IMR-90 (cell line): ENCODE measurements at regions not wholly inside any gene's neighbourhood (a gene's known extent, or its start where the extent isn't known, plus 50 kb on each side); places are given as distances from the start of the nearest gene placed in this dataset.

Experiments
- ATAC-seq: fragments of 200-7000 bp; cut with Tn5 transposase; 2 replicates; pipeline ENCODE4 v1.9.1; 2020; ENCODE audit warnings: low read depth, mild to moderate bottlenecking, moderate library complexity
- BruUV-seq: library from RNA; stranded (reverse); fragments of 400-500 nt; replicated peaks from 2 replicates; lab custom pipeline; 2021; lab: Mats Ljungman, UMichigan
- CTCF ChIA-PET: fragments of 300-600 bp; formaldehyde crosslinking; extraction: SDS; loops from one replicate; lab custom pipeline; 2021; ENCODE audit warnings: antibody characterized with exemption; lab: Yijun Ruan, JAX
- POLR2A ChIA-PET: fragments of 300-600 bp; sonication (Branson Sonifier 250); formaldehyde crosslinking; loops from one replicate; lab custom pipeline; 2022; ENCODE audit warnings: antibody characterized with exemption; ENCODE audit not compliant: unreplicated experiment; lab: Charles Lee
- DNase-seq: peaks from one replicate; pipeline ENCODE4 v3.0.0; 2013
- H2AFZ ChIP-seq: replicated peaks from 2 replicates; pipeline ENCODE3; 2013; ENCODE audit warnings: low read length, mild to moderate bottlenecking; ENCODE audit not compliant: poor library complexity
- H2AK5ac ChIP-seq: 2 replicates; pipeline ENCODE4 v1.6.1; 2013; ENCODE audit warnings: low read depth, low read length, inconsistent platforms
- H2AK9ac ChIP-seq: replicated peaks from 2 replicates; pipeline ENCODE3; 2013; ENCODE audit warnings: mild to moderate bottlenecking, low read depth, low read length, moderate library complexity; ENCODE audit not compliant: poor library complexity
- H2BK120ac ChIP-seq: 2 replicates; pipeline ENCODE4 v1.6.1; 2013; ENCODE audit warnings: low read depth, low read length, inconsistent platforms
- H2BK15ac ChIP-seq: 3 replicates; pipeline ENCODE4 v1.6.1; 2013; ENCODE audit warnings: low read depth, low read length, inconsistent platforms
- H2BK20ac ChIP-seq: 2 replicates; pipeline ENCODE4 v1.6.1; 2013; ENCODE audit warnings: low read depth, mild to moderate bottlenecking, inconsistent platforms, low read length, moderate library complexity
- H2BK5ac ChIP-seq: 2 replicates; pipeline ENCODE4 v1.6.1; 2013; ENCODE audit warnings: mild to moderate bottlenecking, low read depth, low read length, inconsistent platforms; ENCODE audit not compliant: poor library complexity, severe bottlenecking
- H3K14ac ChIP-seq: replicated peaks from 2 replicates; pipeline ENCODE4 v1.6.1; 2013; ENCODE audit warnings: low read depth, low read length, inconsistent platforms
- H3K18ac ChIP-seq: 2 replicates; pipeline ENCODE4 v1.6.1; 2013; ENCODE audit warnings: low read depth, low read length, control low read depth
- H3K23ac ChIP-seq: 2 replicates; pipeline ENCODE4 v1.6.1; 2013; ENCODE audit warnings: low read depth, low read length, inconsistent platforms
- H3K27ac ChIP-seq: 2 replicates; pipeline ENCODE4 v1.5.1; 2013; ENCODE audit warnings: mild to moderate bottlenecking, control low read depth, low read length; ENCODE audit not compliant: insufficient read depth
- H3K27me3 ChIP-seq: 2 replicates; pipeline ENCODE4 v1.6.1; 2013; ENCODE audit warnings: low read length; ENCODE audit not compliant: control insufficient read depth, insufficient read depth
- H3K36me3 ChIP-seq: 2 replicates; pipeline ENCODE4 v1.6.1; 2013; ENCODE audit warnings: low read length, mixed read lengths; ENCODE audit not compliant: control insufficient read depth, insufficient read depth
- H3K4ac ChIP-seq: 2 replicates; pipeline ENCODE4 v1.6.1; 2013; ENCODE audit warnings: low read depth, low read length, inconsistent platforms
- H3K4me1 ChIP-seq: 2 replicates; pipeline ENCODE4 v1.6.1; 2013; ENCODE audit warnings: low read length, mixed read lengths; ENCODE audit not compliant: control insufficient read depth, insufficient read depth
- H3K4me2 ChIP-seq: 2 replicates; pipeline ENCODE4 v1.6.1; 2013; ENCODE audit warnings: low read depth, mild to moderate bottlenecking, control low read depth, low read length, moderate library complexity
- H3K4me3 ChIP-seq: 2 replicates; pipeline ENCODE4 v1.5.1; 2013; ENCODE audit warnings: low read depth, mild to moderate bottlenecking, control low read depth, low read length, moderate library complexity; ENCODE audit not compliant: insufficient read depth
- H3K56ac ChIP-seq: 2 replicates; pipeline ENCODE4 v1.6.1; 2013; ENCODE audit warnings: low read length, inconsistent platforms; ENCODE audit not compliant: insufficient read depth; ENCODE audit errors: extremely low read depth
- H3K79me1 ChIP-seq, 2 experiments: 2 replicates each; pipeline ENCODE4 v1.6.1; 2013; ENCODE audit warnings: low read length in 2 of 2, inconsistent platforms in 1 of 2, low read depth in 1 of 2
- H3K9ac ChIP-seq: 2 replicates; pipeline ENCODE4 v1.6.1; 2013; ENCODE audit warnings: low read depth, low read length, control low read depth
- H3K9me1 ChIP-seq: 2 replicates; pipeline ENCODE4 v1.6.1; 2013; ENCODE audit warnings: low read length, inconsistent platforms; ENCODE audit not compliant: insufficient read depth
- H3K9me3 ChIP-seq: 2 replicates; pipeline ENCODE4 v1.6.1; 2013; ENCODE audit warnings: low read length; ENCODE audit not compliant: control insufficient read depth, insufficient read depth
- H4K20me1 ChIP-seq: 2 replicates; pipeline ENCODE4 v1.6.1; 2013; ENCODE audit warnings: low read length, inconsistent platforms; ENCODE audit not compliant: insufficient read depth
- H4K5ac ChIP-seq: 2 replicates; pipeline ENCODE4 v1.6.1; 2013; ENCODE audit warnings: mild to moderate bottlenecking, low read depth, low read length, control low read depth
- H4K8ac ChIP-seq, 2 experiments: 2 replicates each; pipeline ENCODE4 v1.6.1; 2013; ENCODE audit warnings: low read depth in 2 of 2, low read length in 2 of 2, control low read depth in 1 of 2, inconsistent platforms in 1 of 2
- H4K91ac ChIP-seq: 2 replicates; pipeline ENCODE4 v1.6.1; 2013; ENCODE audit warnings: low read depth, low read length, inconsistent platforms; ENCODE audit not compliant: insufficient read depth
- BHLHE40 ChIP-seq: fragments of 150-350 bp; IDR thresholded peaks from 2 replicates; pipeline ENCODE4 v1.6.1; 2016; ENCODE audit warnings: mild to moderate bottlenecking, low read depth, low read length
- CHD1 ChIP-seq: IDR thresholded peaks from 2 replicates; pipeline ENCODE4 v1.6.1; 2012; ENCODE audit warnings: low read depth, low read length, improper control_type of control experiment
- MAFK ChIP-seq: IDR thresholded peaks from 2 replicates; pipeline ENCODE4 v1.6.1; 2012; ENCODE audit warnings: low read depth, low read length, improper control_type of control experiment
- MXI1 ChIP-seq: IDR thresholded peaks from 2 replicates; pipeline ENCODE4 v1.6.1; 2012; ENCODE audit warnings: low read depth, mild to moderate bottlenecking, low read length, moderate library complexity, borderline replicate concordance
- NFE2L2 ChIP-seq: fragments of 150-350 bp; IDR thresholded peaks from 2 replicates; pipeline ENCODE4 v1.6.1; 2016; ENCODE audit warnings: low read depth, mild to moderate bottlenecking, low read length
- RCOR1 ChIP-seq: IDR thresholded peaks from 2 replicates; pipeline ENCODE4 v1.6.1; 2012; ENCODE audit warnings: mild to moderate bottlenecking, low read length, improper control_type of control experiment; ENCODE audit not compliant: insufficient replicate concordance
- RFX5 ChIP-seq: IDR thresholded peaks from 2 replicates; pipeline ENCODE4 v1.8.0; 2012; ENCODE audit warnings: low read depth, mild to moderate bottlenecking, low read length, moderate library complexity
- SMC3 ChIP-seq: fragments of 150-350 bp; IDR thresholded peaks from 2 replicates; pipeline ENCODE4 v1.6.1; 2016; ENCODE audit warnings: low read depth, mild to moderate bottlenecking, antibody characterized with exemption, low read length, moderate library complexity
- WGBS, 2 experiments: methylation state at CpG; one replicate each; pipeline versions ENCODE4 v1.1.5 to v1.1.7; 2013; ENCODE audit warnings: missing lambda C conversion rate in 2 of 2; ENCODE audit not compliant: insufficient read length in 1 of 2; ENCODE audit errors: extremely low coverage in 2 of 2; 5-methylcytosine and 5-hydroxymethylcytosine counted together
- dilution Hi-C: fragments of 300-500 bp; cut with HindIII; formaldehyde crosslinking; loops from one replicate; pipeline ENCODE4 v1.14.3; 2018; ENCODE audit warnings: low sequenced_read_pairs; ENCODE audit not compliant: unreplicated experiment
- in situ Hi-C: fragments of 300-500 bp; cut with MboI; formaldehyde crosslinking; loops from 3 replicates; pipeline ENCODE4 v1.14.3; 2019; ENCODE audit warnings: low sequenced_read_pairs, inconsistent platforms, mixed read lengths
- intact Hi-C: fragments of 100-400 bp; cut with micrococcal nuclease; formaldehyde crosslinking; loops from 2 replicates; pipeline ENCODE4 v1.10.0; 2022
- TF ChIP-seq, protein P1 (sequence below): conservative IDR thresholded peaks from 2 replicates; pipeline ENCODE4 v1.5.1; 2012; ENCODE audit warnings: mild to moderate bottlenecking, low read depth, low read length, improper control_type of control experiment

DNA sequence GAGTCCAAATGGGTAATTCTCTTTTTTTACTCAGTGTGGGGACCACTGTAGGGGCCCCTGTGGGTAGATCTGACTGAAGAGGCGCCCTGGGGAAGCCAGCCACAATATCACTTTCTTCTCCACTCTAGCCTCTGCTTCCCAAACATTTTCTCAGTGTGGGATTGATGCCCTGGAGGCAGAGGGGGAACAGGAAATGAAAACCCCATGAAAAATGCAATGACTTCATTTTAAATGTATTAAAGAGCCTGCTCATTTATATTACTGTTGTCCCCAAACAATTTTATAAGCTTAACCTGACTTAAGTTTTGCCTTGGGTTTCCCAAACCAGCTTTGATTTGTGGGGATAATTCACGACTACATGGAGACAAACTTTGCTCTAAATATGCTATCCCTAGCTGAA lies 181.9 kb downstream of the C1orf94 start:
- Histone ChIP-seq H3K23ac (no peak overlapping the region), H2AK5ac (no peak overlapping the region), H4K20me1 (no peaks in the 10 kb centered on the region), H3K14ac (no peak overlapping the region), H3K18ac (no peak overlapping the region), H3K27me3 (no peaks in the 10 kb centered on the region), H3K36me3 (no peaks in the 10 kb centered on the region), H3K4me2 (no peak overlapping the region), H3K4me1 (no peaks in the 10 kb centered on the region), H3K27ac (no peak overlapping the region), H2BK15ac (no peak overlapping the region), H2AFZ (no peak overlapping the region), H3K4ac (no peak overlapping the region), H3K9me3 (peaks cover 29% of the 10 kb centered on the region), H2BK20ac (no peak overlapping the region), H2BK120ac (no peak overlapping the region), H3K9ac (no peak overlapping the region), H3K56ac (no peak overlapping the region), H2AK9ac (no peak overlapping the region), H4K8ac (no peak overlapping the region), H3K4me3 (no peak overlapping the region), H3K79me1 (no peaks in the 10 kb centered on the region), H3K9me1 (no peaks in the 10 kb centered on the region), H4K5ac (no peak overlapping the region), H2BK5ac (no peak overlapping the region), H4K91ac (no peak overlapping the region)
- TF ChIP-seq, protein P1, sequence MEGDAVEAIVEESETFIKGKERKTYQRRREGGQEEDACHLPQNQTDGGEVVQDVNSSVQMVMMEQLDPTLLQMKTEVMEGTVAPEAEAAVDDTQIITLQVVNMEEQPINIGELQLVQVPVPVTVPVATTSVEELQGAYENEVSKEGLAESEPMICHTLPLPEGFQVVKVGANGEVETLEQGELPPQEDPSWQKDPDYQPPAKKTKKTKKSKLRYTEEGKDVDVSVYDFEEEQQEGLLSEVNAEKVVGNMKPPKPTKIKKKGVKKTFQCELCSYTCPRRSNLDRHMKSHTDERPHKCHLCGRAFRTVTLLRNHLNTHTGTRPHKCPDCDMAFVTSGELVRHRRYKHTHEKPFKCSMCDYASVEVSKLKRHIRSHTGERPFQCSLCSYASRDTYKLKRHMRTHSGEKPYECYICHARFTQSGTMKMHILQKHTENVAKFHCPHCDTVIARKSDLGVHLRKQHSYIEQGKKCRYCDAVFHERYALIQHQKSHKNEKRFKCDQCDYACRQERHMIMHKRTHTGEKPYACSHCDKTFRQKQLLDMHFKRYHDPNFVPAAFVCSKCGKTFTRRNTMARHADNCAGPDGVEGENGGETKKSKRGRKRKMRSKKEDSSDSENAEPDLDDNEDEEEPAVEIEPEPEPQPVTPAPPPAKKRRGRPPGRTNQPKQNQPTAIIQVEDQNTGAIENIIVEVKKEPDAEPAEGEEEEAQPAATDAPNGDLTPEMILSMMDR, result no peak
- TF ChIP-seq SMC3, result no peak
- TF ChIP-seq MAFK, result no peak
- no peak for TF ChIP-seq RFX5
- TF ChIP-seq MXI1, result no peak
- no peak for TF ChIP-seq BHLHE40
- no peak for TF ChIP-seq CHD1
- TF ChIP-seq RCOR1, result no peak
- TF ChIP-seq NFE2L2, result no peak
- dilution Hi-C loops, result no loop called here
- no TSS peak for BruUV-seq
- ATAC-seq, result no peak
- in situ Hi-C loops, result no loop called here
- intact Hi-C loops, result no loop called here
- DNase-seq, result no peak
- ChIA-PET CTCF (no interaction called here), POLR2A (no interaction called here)
- WGBS, 2 experiments, result no CpG with 5 or more reads among the region's 2 CpGs
